ENCODE measurements at regions not wholly inside any gene's neighbourhood (a gene's known extent, or its start where the extent isn't known, plus 50 kb on each side); places are given as distances from the start of the nearest gene placed in this dataset.

DNA sequence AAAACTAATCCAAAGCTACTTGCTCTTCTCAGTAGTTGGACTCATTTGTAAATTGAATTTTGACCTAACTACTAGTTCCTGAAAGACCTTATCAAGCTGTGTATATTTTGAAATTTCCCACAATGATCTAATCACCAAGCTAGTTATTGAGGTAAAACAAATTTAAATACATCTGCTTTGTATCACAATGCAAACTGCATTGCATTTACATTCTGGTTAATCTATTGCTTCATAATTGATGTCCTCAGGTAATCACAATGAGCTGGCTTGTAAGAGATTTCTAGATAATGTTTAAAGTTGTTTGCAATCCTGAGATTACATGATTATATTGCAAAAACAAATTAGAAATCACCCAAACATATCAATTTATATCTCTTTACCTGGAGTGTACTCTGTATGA, 848.8 kb downstream of the HACE1 start:
- TF ChIP-seq, protein P1, sequence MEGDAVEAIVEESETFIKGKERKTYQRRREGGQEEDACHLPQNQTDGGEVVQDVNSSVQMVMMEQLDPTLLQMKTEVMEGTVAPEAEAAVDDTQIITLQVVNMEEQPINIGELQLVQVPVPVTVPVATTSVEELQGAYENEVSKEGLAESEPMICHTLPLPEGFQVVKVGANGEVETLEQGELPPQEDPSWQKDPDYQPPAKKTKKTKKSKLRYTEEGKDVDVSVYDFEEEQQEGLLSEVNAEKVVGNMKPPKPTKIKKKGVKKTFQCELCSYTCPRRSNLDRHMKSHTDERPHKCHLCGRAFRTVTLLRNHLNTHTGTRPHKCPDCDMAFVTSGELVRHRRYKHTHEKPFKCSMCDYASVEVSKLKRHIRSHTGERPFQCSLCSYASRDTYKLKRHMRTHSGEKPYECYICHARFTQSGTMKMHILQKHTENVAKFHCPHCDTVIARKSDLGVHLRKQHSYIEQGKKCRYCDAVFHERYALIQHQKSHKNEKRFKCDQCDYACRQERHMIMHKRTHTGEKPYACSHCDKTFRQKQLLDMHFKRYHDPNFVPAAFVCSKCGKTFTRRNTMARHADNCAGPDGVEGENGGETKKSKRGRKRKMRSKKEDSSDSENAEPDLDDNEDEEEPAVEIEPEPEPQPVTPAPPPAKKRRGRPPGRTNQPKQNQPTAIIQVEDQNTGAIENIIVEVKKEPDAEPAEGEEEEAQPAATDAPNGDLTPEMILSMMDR (IDR thresholded peaks at IDR 0.05): no peak
- no peak for TF ChIP-seq POLR2A (IDR thresholded peaks at IDR 0.05)

All from testis (tissue), 2 donors.